ENCODE measurements at regions not wholly inside any gene's neighbourhood (a gene's known extent, or its start where the extent isn't known, plus 50 kb on each side); places are given as distances from the start of the nearest gene placed in this dataset.

GRCh38 chr15:39312984-39313383 lies 267.9 kb upstream of the THBS1 start:
- Histone ChIP-seq H3K4me1 (ENCODE audit: control insufficient read depth, low read length) (no peaks in the 10 kb centered on the region), H3K9me2 (replicated peaks; ENCODE audit: control insufficient read depth, low read length) (no peaks in the 10 kb centered on the region), H3K4me3 (ENCODE audit: low read length) (no peak overlapping the region), H3K27me3 (ENCODE audit: control insufficient read depth, low read length) (no peaks in the 10 kb centered on the region), H3K79me2 (ENCODE audit: control insufficient read depth, low read length) (no peaks in the 10 kb centered on the region), H3K9me3 (ENCODE audit: control insufficient read depth, insufficient read depth, low read length) (no peaks in the 10 kb centered on the region), H3K36me3 (ENCODE audit: control insufficient read depth, low read length) (no peaks in the 10 kb centered on the region), H3K27ac (ENCODE audit: low read depth, low read length) (no peak overlapping the region), H3F3A (ENCODE audit: control insufficient read depth, insufficient read depth) (no peaks in the 10 kb centered on the region), H3K4me2 (ENCODE audit: low read length) (no peak overlapping the region), H4K20me1 (ENCODE audit: control insufficient read depth, insufficient read depth, low read depth, low read length) (no peaks in the 10 kb centered on the region)
- TF ChIP-seq CTCF (IDR thresholded peaks at IDR 0.05; ENCODE audit: low read depth, low read length, poor library complexity, severe bottlenecking): no peak
- TF ChIP-seq EZH2phosphoT487 (IDR thresholded peaks at IDR 0.05; ENCODE audit: borderline replicate concordance, low read length): no peak

GRCh38 chr15:39313467-39313866 lies 267.4 kb upstream of the THBS1 start:
- H3K4me1 ChIP-seq (ENCODE audit: control insufficient read depth, low read length): no peaks in the 10 kb centered on the region
- no peak overlapping the region for H3K4me2 ChIP-seq (ENCODE audit: low read length)
- TF ChIP-seq CTCF (IDR thresholded peaks at IDR 0.05; ENCODE audit: low read depth, low read length, poor library complexity, severe bottlenecking): no peak
- TF ChIP-seq EZH2phosphoT487 (IDR thresholded peaks at IDR 0.05; ENCODE audit: borderline replicate concordance, low read length): no peak
- no peak overlapping the region for H3K27ac ChIP-seq (ENCODE audit: low read depth, low read length)
- H3K27me3 ChIP-seq (ENCODE audit: control insufficient read depth, low read length): no peaks in the 10 kb centered on the region
- H4K20me1 ChIP-seq (ENCODE audit: control insufficient read depth, insufficient read depth, low read depth, low read length): no peaks in the 10 kb centered on the region
- H3K79me2 ChIP-seq (ENCODE audit: control insufficient read depth, low read length): no peaks in the 10 kb centered on the region
- H3K9me3 ChIP-seq (ENCODE audit: control insufficient read depth, insufficient read depth, low read length): no peaks in the 10 kb centered on the region
- H3K36me3 ChIP-seq (ENCODE audit: control insufficient read depth, low read length): no peaks in the 10 kb centered on the region
- no peaks in the 10 kb centered on the region for H3F3A ChIP-seq (ENCODE audit: control insufficient read depth, insufficient read depth)
- no peak overlapping the region for H3K4me3 ChIP-seq (ENCODE audit: low read length)
- H3K9me2 ChIP-seq (replicated peaks; ENCODE audit: control insufficient read depth, low read length): no peaks in the 10 kb centered on the region

GRCh38 chr15:39313881-39314280 lies 267.0 kb upstream of the THBS1 start:
- Histone ChIP-seq H3K4me3 (ENCODE audit: low read length) (no peak overlapping the region), H3K4me2 (ENCODE audit: low read length) (no peak overlapping the region), H3K4me1 (ENCODE audit: control insufficient read depth, low read length) (no peaks in the 10 kb centered on the region), H3K9me2 (replicated peaks; ENCODE audit: control insufficient read depth, low read length) (no peaks in the 10 kb centered on the region), H3K27ac (ENCODE audit: low read depth, low read length) (no peak overlapping the region), H3K27me3 (ENCODE audit: control insufficient read depth, low read length) (no peaks in the 10 kb centered on the region), H3K36me3 (ENCODE audit: control insufficient read depth, low read length) (no peaks in the 10 kb centered on the region), H3K79me2 (ENCODE audit: control insufficient read depth, low read length) (no peaks in the 10 kb centered on the region), H4K20me1 (ENCODE audit: control insufficient read depth, insufficient read depth, low read depth, low read length) (no peaks in the 10 kb centered on the region), H3F3A (ENCODE audit: control insufficient read depth, insufficient read depth) (no peaks in the 10 kb centered on the region), H3K9me3 (ENCODE audit: control insufficient read depth, insufficient read depth, low read length) (no peaks in the 10 kb centered on the region)
- TF ChIP-seq CTCF (IDR thresholded peaks at IDR 0.05; ENCODE audit: low read depth, low read length, poor library complexity, severe bottlenecking): no peak
- no peak for TF ChIP-seq EZH2phosphoT487 (IDR thresholded peaks at IDR 0.05; ENCODE audit: borderline replicate concordance, low read length)
